MM.1S (cell line): ENCODE measurements at regions not wholly inside any gene's neighbourhood (a gene's known extent, or its start where the extent isn't known, plus 50 kb on each side); places are given as distances from the start of the nearest gene placed in this dataset.

Experiments
- DNase-seq: peaks from one replicate; pipeline ENCODE4 v3.0.0-alpha.2; 2015
- H2AFZ ChIP-seq: fragments of 300-600 bp; sonication (generic); 2 replicates; pipeline ENCODE4 v1.6.0; 2016; ENCODE audit warnings: antibody characterized with exemption, low read length
- H3F3A ChIP-seq: fragments of 300-600 bp; sonication (generic); 2 replicates; pipeline ENCODE4 v1.6.1; 2016; ENCODE audit warnings: mild to moderate bottlenecking, antibody characterized with exemption, low read length, moderate library complexity, mixed read lengths; ENCODE audit not compliant: insufficient read depth
- H3K27ac ChIP-seq: fragments of 300-600 bp; sonication (generic); 2 replicates; pipeline ENCODE4 v1.5.1; 2016; ENCODE audit warnings: mild to moderate bottlenecking, low read length
- H3K27me3 ChIP-seq: fragments of 300-600 bp; sonication (generic); replicated peaks from 2 replicates; pipeline ENCODE4 v1.6.0; 2016; ENCODE audit warnings: low read length; ENCODE audit not compliant: insufficient read depth
- H3K36me3 ChIP-seq: fragments of 300-600 bp; sonication (generic); replicated peaks from 2 replicates; pipeline ENCODE4 v1.6.1; 2016; ENCODE audit warnings: mild to moderate bottlenecking, low read length, mixed read lengths; ENCODE audit not compliant: insufficient read depth
- H3K4me1 ChIP-seq: fragments of 300-600 bp; sonication (generic); 2 replicates; pipeline ENCODE4 v1.6.1; 2016; ENCODE audit warnings: low read length, mixed read lengths
- H3K4me2 ChIP-seq: fragments of 300-600 bp; sonication (generic); 2 replicates; pipeline ENCODE4 v1.6.0; 2016; ENCODE audit warnings: low read depth, low read length
- H3K4me3 ChIP-seq: fragments of 300-600 bp; sonication (generic); 2 replicates; pipeline ENCODE4 v1.5.1; 2016; ENCODE audit warnings: low read length, mixed read lengths
- H3K79me2 ChIP-seq: fragments of 300-600 bp; sonication (generic); 2 replicates; pipeline ENCODE4 v1.6.1; 2016; ENCODE audit warnings: mixed run types, low read length, mixed read lengths
- H3K9ac ChIP-seq: fragments of 300-600 bp; sonication (generic); 2 replicates; pipeline ENCODE4 v1.6.1; 2016; ENCODE audit warnings: low read length, mixed read lengths
- H3K9me2 ChIP-seq: fragments of 300-600 bp; sonication (generic); replicated peaks from 2 replicates; pipeline ENCODE4 v1.6.1; 2016; ENCODE audit warnings: mild to moderate bottlenecking, low read length, mixed read lengths; ENCODE audit not compliant: insufficient read depth
- H3K9me3 ChIP-seq: fragments of 300-600 bp; sonication (generic); replicated peaks from 2 replicates; pipeline ENCODE4 v1.6.1; 2016; ENCODE audit warnings: mild to moderate bottlenecking, low read length, mixed read lengths; ENCODE audit not compliant: insufficient read depth
- H4K20me1 ChIP-seq: fragments of 300-600 bp; sonication (generic); 2 replicates; pipeline ENCODE4 v1.6.1; 2016; ENCODE audit warnings: mild to moderate bottlenecking, low read length, moderate library complexity, mixed read lengths; ENCODE audit not compliant: insufficient read depth
- CTCF ChIP-seq: fragments of 300-600 bp; sonication (generic); IDR thresholded peaks from 2 replicates; pipeline ENCODE4 v1.5.1; 2016; ENCODE audit warnings: antibody characterized with exemption, low read length, mixed read lengths
- EZH2 ChIP-seq: fragments of 300-600 bp; sonication (generic); optimal IDR thresholded peaks from 2 replicates; pipeline ENCODE3; 2017; ENCODE audit warnings: low read depth, mild to moderate bottlenecking, antibody characterized with exemption, low read length, mixed read lengths
- EZH2phosphoT487 ChIP-seq: fragments of 300-600 bp; sonication (generic); IDR thresholded peaks from 2 replicates; pipeline ENCODE4 v1.6.1; 2018; ENCODE audit warnings: antibody characterized with exemption, low read length

DNA sequence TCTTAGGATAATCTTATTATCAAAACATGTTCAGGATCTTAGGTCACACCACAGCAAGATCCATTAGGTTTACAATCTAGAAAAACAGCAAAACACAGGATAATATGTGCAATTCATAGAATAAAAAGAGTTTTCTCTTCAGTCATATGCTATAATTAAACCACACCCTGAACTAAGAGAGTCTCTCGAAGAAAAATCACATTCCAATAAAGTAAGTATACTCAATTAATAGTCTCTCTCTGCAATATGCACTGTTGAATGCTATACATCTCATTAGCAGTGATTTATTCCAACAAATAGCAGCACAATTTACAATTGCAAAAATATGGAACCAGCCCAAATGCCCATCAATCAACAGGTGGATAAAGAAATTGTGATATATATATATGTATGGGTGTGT, 383.7 kb downstream of the PPP3CA start:
- Histone ChIP-seq H3K79me2 (no peaks in the 10 kb centered on the region), H3K9me2 (no peaks in the 10 kb centered on the region), H3K4me1 (no peaks in the 10 kb centered on the region), H3K27me3 (no peaks in the 10 kb centered on the region), H3K36me3 (no peaks in the 10 kb centered on the region), H3K9ac (no peak overlapping the region), H3K4me2 (no peak overlapping the region), H3K27ac (no peak overlapping the region), H2AFZ (no peak overlapping the region), H3K9me3 (no peaks in the 10 kb centered on the region), H4K20me1 (no peaks in the 10 kb centered on the region), H3K4me3 (no peak overlapping the region), H3F3A (no peaks in the 10 kb centered on the region)
- no peak for DNase-seq
- TF ChIP-seq EZH2phosphoT487 (no peak), EZH2 (no peak), CTCF (no peak)

DNA sequence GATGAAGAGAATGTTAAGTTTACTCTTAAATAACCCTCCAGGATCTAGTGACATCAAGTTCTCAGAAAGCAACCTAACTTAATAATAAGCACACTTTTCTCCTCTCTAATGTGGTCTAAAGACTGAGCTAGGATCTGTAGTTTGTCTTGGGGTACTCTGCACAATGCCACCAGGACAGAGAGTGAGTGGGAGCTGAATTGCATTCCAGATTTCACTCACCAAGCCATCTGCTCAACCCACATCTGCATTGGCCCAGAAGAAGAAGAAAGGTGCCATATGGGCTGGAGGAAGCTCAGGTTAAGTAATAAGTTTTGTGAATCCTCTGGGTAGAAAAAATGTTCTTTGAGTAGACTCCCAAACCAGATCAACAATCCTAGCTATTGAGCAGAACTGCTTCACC, 384.6 kb downstream of the PPP3CA start:
- no peaks in the 10 kb centered on the region for H3K9me2 ChIP-seq
- H3K27ac ChIP-seq: no peak overlapping the region
- no peak overlapping the region for H3K9ac ChIP-seq
- no peaks in the 10 kb centered on the region for H3K27me3 ChIP-seq
- no peak overlapping the region for H3K4me2 ChIP-seq
- TF ChIP-seq EZH2: no peak
- no peak for TF ChIP-seq EZH2phosphoT487
- TF ChIP-seq CTCF: no peak
- no peaks in the 10 kb centered on the region for H3K36me3 ChIP-seq
- H4K20me1 ChIP-seq: no peaks in the 10 kb centered on the region
- no peak overlapping the region for H3K4me3 ChIP-seq
- H3K4me1 ChIP-seq: no peaks in the 10 kb centered on the region
- H3K9me3 ChIP-seq: no peaks in the 10 kb centered on the region
- DNase-seq: no peak
- no peaks in the 10 kb centered on the region for H3K79me2 ChIP-seq
- no peaks in the 10 kb centered on the region for H3F3A ChIP-seq
- H2AFZ ChIP-seq: no peak overlapping the region

DNA sequence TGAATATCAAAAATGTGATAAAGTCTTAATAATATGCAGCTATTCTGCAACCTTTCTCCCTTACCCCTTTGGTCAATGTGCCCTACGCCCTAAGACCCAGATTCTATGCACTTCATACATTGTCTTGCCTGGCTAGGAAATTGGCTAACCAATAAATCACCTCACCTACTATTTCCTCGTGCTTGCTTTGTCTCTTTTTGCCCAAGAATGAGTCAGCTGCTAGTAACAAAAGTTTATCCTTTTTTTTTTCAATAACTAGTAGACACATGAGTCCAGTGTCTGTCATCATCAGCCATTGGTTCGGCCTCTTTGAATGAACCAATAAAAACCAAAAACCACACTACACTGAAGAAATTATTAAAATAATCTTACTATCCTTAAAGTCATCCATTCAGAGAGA, 387.1 kb downstream of the PPP3CA start:
- H3K9ac ChIP-seq: no peak overlapping the region
- H3K36me3 ChIP-seq: no peaks in the 10 kb centered on the region
- no peak overlapping the region for H3K4me3 ChIP-seq
- no peaks in the 10 kb centered on the region for H3K4me1 ChIP-seq
- TF ChIP-seq EZH2 (no peak), EZH2phosphoT487 (no peak), CTCF (no peak)
- DNase-seq: no peak
- no peak overlapping the region for H3K4me2 ChIP-seq
- H3K27ac ChIP-seq: no peak overlapping the region
- no peaks in the 10 kb centered on the region for H3K79me2 ChIP-seq
- H3F3A ChIP-seq: no peaks in the 10 kb centered on the region
- no peaks in the 10 kb centered on the region for H3K27me3 ChIP-seq
- no peaks in the 10 kb centered on the region for H4K20me1 ChIP-seq
- H3K9me2 ChIP-seq: no peaks in the 10 kb centered on the region
- no peak overlapping the region for H2AFZ ChIP-seq
- no peaks in the 10 kb centered on the region for H3K9me3 ChIP-seq

GRCh38 chr4:100954046-100954445, 393.3 kb downstream of the PPP3CA start:
- TF ChIP-seq EZH2phosphoT487: no peak
- TF ChIP-seq CTCF: no peak
- no peak for TF ChIP-seq EZH2

More at GRCh38 chr4:100954046-100954445, 393.3 kb downstream of the PPP3CA start:
- Histone ChIP-seq H2AFZ (no peak overlapping the region), H3K9me2 (no peaks in the 10 kb centered on the region), H3K9ac (no peak overlapping the region), H3K9me3 (no peaks in the 10 kb centered on the region), H3K4me2 (no peak overlapping the region), H3K4me1 (no peaks in the 10 kb centered on the region), H3K4me3 (no peak overlapping the region), H3K27me3 (no peaks in the 10 kb centered on the region), H3K79me2 (no peaks in the 10 kb centered on the region), H3K27ac (no peak overlapping the region), H3K36me3 (no peaks in the 10 kb centered on the region), H4K20me1 (no peaks in the 10 kb centered on the region), H3F3A (no peaks in the 10 kb centered on the region)
- DNase-seq: no peak
